GM18868 (cell line): ENCODE measurements at regions not wholly inside any gene's neighbourhood (a gene's known extent, or its start where the extent isn't known, plus 50 kb on each side); places are given as distances from the start of the nearest gene placed in this dataset.

Experiments
- ATAC-seq: cut with Tn5 transposase; IDR thresholded peaks from one replicate; pipeline ENCODE4 v1.9.1; 2021; ENCODE audit warnings: mild to moderate bottlenecking, moderate library complexity; ENCODE audit not compliant: unreplicated experiment

- no peak for ATAC-seq
Observed at GRCh38 chr4:11271263-11271662, 157.4 kb downstream of the HS3ST1 start.

GRCh38 chr4:11268149-11268548, 160.5 kb downstream of the HS3ST1 start:
- no peak for ATAC-seq

- no peak for ATAC-seq
Observed at GRCh38 chr4:11264841-11265240, 163.9 kb downstream of the HS3ST1 start.

- ATAC-seq: no peak
Observed at GRCh38 chr4:11264346-11264745, 164.3 kb downstream of the HS3ST1 start.

- ATAC-seq: no peak
Observed at GRCh38 chr4:11263208-11263607, 165.5 kb downstream of the HS3ST1 start.

- no peak for ATAC-seq
Observed at GRCh38 chr4:11261066-11261850, 167.4 kb downstream of the HS3ST1 start.

- no peak for ATAC-seq
Observed at GRCh38 chr4:11259837-11260236, 168.9 kb downstream of the HS3ST1 start.

GRCh38 chr4:11252149-11252548, 176.5 kb downstream of the HS3ST1 start:
- peak; percentile 84 for ATAC-seq

- ATAC-seq: no peak
Observed at GRCh38 chr4:11250510-11250909, 178.2 kb downstream of the HS3ST1 start.

- ATAC-seq: no peak
Observed at GRCh38 chr4:11232015-11232414, 196.7 kb downstream of the HS3ST1 start.

GRCh38 chr4:11230866-11231265, 197.8 kb downstream of the HS3ST1 start:
- no peak for ATAC-seq

GRCh38 chr4:11228530-11228929, 200.2 kb downstream of the HS3ST1 start:
- no peak for ATAC-seq

GRCh38 chr4:11223311-11223710, 205.4 kb downstream of the HS3ST1 start:
- no peak for ATAC-seq

GRCh38 chr4:11218692-11219091, 210.0 kb downstream of the HS3ST1 start:
- ATAC-seq: no peak

GRCh38 chr4:11216520-11216919, 212.2 kb downstream of the HS3ST1 start:
- no peak for ATAC-seq

- ATAC-seq: no peak
Observed at GRCh38 chr4:11214281-11214680, 214.4 kb downstream of the HS3ST1 start.

GRCh38 chr4:11209826-11210225, 218.9 kb downstream of the HS3ST1 start:
- ATAC-seq: no peak

- ATAC-seq: no peak
Observed at GRCh38 chr4:11201256-11201655, 227.4 kb downstream of the HS3ST1 start.

- ATAC-seq: no peak
Observed at GRCh38 chr4:11198516-11199305, 230.0 kb downstream of the HS3ST1 start.

- no peak for ATAC-seq
Observed at GRCh38 chr4:11197631-11198341, 230.9 kb downstream of the HS3ST1 start.

- ATAC-seq: no peak
Observed at GRCh38 chr4:11196927-11197522, 231.7 kb downstream of the HS3ST1 start.
